Right lobe of liver (tissue), 6 donors: ENCODE measurements at regions not wholly inside any gene's neighbourhood (a gene's known extent, or its start where the extent isn't known, plus 50 kb on each side); places are given as distances from the start of the nearest gene placed in this dataset.
A peak's percentile ranks its signal among the peaks of the same experiment; 100 is the strongest.

Experiments used
- ATAC-seq, 4 donors: fragments of 200-7000 bp; cut with Tn5 transposase; one replicate each; pipeline ENCODE4 v1.9.1; 2020; ENCODE audit warnings: mild to moderate bottlenecking in 4 of 4, moderate library complexity in 4 of 4
- DNase-seq, 3 donors: peaks; one replicate each; pipeline ENCODE4 v3.0.0-alpha.2; 2020
- H3K27ac ChIP-seq, 3 donors: fragments of 200-600 bp; one replicate each; pipeline ENCODE4 v1.8.0; 2022
- H3K27me3 ChIP-seq, 2 donors: fragments of 200-600 bp; one replicate each; pipeline ENCODE4 v1.8.0; 2022
- H3K36me3 ChIP-seq, 4 donors: fragments of 200-600 bp; sonication (generic) in 1 of 4; one replicate each; pipeline versions ENCODE4 v1.5.1 to v1.8.0; 2017 to 2022; ENCODE audit warnings: control low read depth in 1 of 4
- H3K4me1 ChIP-seq, 4 donors: fragments of 200-600 bp; sonication (generic) in 1 of 4; one replicate each; pipeline versions ENCODE4 v1.5.1 to v1.8.0; 2017 to 2022; ENCODE audit warnings: control low read depth in 1 of 4
- H3K4me3 ChIP-seq, 3 donors: fragments of 200-600 bp; one replicate each; pipeline ENCODE4 v1.8.0; 2022
- H3K9me3 ChIP-seq, 4 donors: fragments of 200-600 bp; sonication (generic) in 1 of 4; one replicate each; pipeline versions ENCODE4 v1.5.1 to v1.8.0; 2017 to 2022; ENCODE audit warnings: control low read depth in 1 of 4
- POLR2A ChIP-seq: fragments of 450-650 bp; IDR thresholded peaks from one replicate; pipeline ENCODE4 v1.6.1; 2017; ENCODE audit warnings: antibody characterized with exemption, mild to moderate bottlenecking
- WGBS: methylation state at CpG from one replicate; pipeline ENCODE4 v1.1.6; 2018; ENCODE audit warnings: low coverage, low lambda C conversion rate; ENCODE audit not compliant: insufficient coverage; ENCODE audit errors: missing lambda C conversion rate; 5-methylcytosine and 5-hydroxymethylcytosine counted together
- intact Hi-C, 2 donors: fragments of 100-400 bp; cut with DNase I; formaldehyde crosslinking; loops; one replicate each; pipeline versions ENCODE4 v1.11.2 to v1.14.1; 2022
- TF ChIP-seq, protein P1 (sequence below), 4 donors: fragments of 200-600 bp in 3 of 4; fragments of 450-650 bp in 1 of 4; IDR thresholded peaks; one replicate each; pipeline versions ENCODE4 v1.5.1 to v1.8.0; 2016 to 2022; ENCODE audit warnings: antibody characterized with exemption in 4 of 4, mild to moderate bottlenecking in 2 of 4
- donor health status: DM: no; HTN: yes; CAD: no.
- donor health status: DM: no; HTN: no; CAD: no.
- donor health status: DM: no; HTN: no; CAD: no.
- donor health status: DM: no; HTN: yes; CAD: no.
- donor health status: DM: no; HTN: yes; CAD: no.

DNA sequence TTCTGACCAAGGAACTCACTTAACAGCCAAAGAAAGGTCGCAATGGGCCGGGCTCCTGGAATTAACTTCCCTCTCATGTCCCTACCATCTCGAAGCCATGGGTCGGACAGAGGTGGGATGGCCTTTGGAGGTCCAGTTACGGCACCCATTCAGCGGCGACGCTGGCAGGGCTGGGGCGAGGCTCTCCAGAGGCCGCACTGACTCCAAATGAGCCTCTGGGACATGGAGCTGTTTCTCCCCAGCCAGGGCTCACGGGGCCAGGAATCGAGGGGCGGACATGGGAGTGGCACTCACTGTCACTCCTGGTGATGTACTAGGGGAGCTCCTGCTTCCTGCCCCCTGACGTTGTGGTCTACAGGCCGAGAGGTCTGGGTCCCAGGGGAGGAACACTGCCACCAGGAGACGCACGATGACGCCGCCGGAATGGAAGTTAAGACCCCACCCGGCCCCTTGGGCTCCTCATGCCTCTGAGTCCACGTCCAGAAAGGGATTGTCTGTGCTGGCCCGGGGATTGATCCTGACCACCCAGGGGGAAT is 60.7 kb upstream of the METRNL start:
- TF ChIP-seq, protein P1, sequence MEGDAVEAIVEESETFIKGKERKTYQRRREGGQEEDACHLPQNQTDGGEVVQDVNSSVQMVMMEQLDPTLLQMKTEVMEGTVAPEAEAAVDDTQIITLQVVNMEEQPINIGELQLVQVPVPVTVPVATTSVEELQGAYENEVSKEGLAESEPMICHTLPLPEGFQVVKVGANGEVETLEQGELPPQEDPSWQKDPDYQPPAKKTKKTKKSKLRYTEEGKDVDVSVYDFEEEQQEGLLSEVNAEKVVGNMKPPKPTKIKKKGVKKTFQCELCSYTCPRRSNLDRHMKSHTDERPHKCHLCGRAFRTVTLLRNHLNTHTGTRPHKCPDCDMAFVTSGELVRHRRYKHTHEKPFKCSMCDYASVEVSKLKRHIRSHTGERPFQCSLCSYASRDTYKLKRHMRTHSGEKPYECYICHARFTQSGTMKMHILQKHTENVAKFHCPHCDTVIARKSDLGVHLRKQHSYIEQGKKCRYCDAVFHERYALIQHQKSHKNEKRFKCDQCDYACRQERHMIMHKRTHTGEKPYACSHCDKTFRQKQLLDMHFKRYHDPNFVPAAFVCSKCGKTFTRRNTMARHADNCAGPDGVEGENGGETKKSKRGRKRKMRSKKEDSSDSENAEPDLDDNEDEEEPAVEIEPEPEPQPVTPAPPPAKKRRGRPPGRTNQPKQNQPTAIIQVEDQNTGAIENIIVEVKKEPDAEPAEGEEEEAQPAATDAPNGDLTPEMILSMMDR (IDR thresholded peaks at IDR 0.05): no peak
- Histone ChIP-seq H3K27me3 (no peaks in the 10 kb centered on the region), H3K27ac (no peak overlapping the region), H3K4me3 (no peak overlapping the region), H3K36me3 (no peaks in the 10 kb centered on the region), H3K4me1 (no peaks in the 10 kb centered on the region), H3K9me3 (no peaks in the 10 kb centered on the region)
- WGBS: no CpG with 5 or more reads among the region's 23 CpGs
- intact Hi-C loops: no loop called here
- no peak for DNase-seq
- ATAC-seq: no peak

DNA sequence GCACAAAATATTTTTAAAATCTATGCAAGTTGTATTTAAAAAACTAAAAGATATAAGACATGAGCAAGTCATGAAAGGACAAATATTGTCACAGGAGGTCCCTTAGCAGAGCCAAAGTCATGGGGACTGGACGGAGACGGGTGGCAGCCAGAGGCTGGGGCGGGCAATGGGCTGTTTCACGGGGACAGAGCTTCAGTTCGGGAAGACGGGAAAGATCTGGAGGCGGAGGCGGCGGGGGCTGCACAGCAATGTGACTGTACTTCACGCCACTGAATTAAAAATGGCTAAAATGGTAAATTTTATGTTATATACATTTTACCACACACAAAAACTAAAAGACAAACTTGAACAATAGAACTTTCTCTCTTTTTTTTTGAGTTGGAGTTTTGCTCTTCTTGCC is 60.0 kb upstream of the METRNL start:
- Histone ChIP-seq H3K9me3 (no peaks in the 10 kb centered on the region), H3K27me3 (no peaks in the 10 kb centered on the region), H3K4me3 (no peak overlapping the region), H3K4me1 (no peaks in the 10 kb centered on the region), H3K27ac (no peak overlapping the region), H3K36me3 (no peaks in the 10 kb centered on the region)
- TF ChIP-seq POLR2A: no peak
- TF ChIP-seq, protein P1 (IDR thresholded peaks at IDR 0.05): no peak
- intact Hi-C loops: no loop called here
- ATAC-seq: no peak
- WGBS: 66% methylated on average over 9 of the region's 10 CpGs
- DNase-seq: no peak

DNA sequence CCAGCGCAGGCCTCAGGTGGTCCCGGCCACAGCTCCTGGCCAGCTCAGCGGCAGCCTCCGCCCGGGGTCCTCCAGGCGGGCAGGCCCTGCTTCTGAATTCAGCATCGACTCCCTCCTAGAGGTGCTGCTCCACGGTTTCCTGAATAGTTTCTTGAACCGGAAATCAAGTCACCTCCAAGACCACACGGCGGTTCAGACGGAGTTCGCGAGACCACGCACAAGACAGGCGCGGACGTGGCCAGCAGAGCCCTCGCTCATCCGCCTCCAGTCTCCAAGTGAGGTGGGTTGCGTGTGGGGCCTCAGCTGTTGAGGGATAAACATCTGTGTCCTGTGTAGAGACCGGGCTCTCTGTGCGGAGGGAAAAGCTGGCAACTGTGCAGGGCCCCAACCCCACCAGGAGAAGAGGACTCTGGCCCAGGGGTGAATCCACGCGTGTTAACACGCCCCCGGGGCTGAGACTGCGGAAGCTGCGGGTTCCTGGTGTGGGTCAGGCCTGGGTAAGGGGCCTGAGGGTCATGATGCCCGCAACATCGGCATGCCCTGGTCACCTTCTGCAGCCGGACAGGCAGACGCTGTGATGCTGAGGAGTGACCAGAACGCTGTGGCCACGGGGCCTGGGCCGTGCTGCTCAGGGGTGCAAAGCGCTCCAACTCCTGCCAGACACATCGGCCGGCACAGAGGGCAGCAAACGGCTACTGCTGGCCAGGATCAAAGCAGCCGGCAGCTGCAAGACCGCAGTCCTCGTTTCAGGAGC is 55.0 kb upstream of the METRNL start:
- ATAC-seq: peak in 1 of 4 donors; percentile 14
- intact Hi-C loops: no loop called here
- Histone ChIP-seq H3K4me1 (no peaks in the 10 kb centered on the region), H3K36me3 (no peaks in the 10 kb centered on the region), H3K27ac (no peak overlapping the region), H3K27me3 (no peaks in the 10 kb centered on the region), H3K9me3 (no peaks in the 10 kb centered on the region), H3K4me3 (no peak overlapping the region)
- 93% methylated on average over 15 of the region's 43 CpGs for WGBS
- TF ChIP-seq, protein P1 (IDR thresholded peaks at IDR 0.05): no peak
- TF ChIP-seq POLR2A: no peak
- DNase-seq: no peak

DNA sequence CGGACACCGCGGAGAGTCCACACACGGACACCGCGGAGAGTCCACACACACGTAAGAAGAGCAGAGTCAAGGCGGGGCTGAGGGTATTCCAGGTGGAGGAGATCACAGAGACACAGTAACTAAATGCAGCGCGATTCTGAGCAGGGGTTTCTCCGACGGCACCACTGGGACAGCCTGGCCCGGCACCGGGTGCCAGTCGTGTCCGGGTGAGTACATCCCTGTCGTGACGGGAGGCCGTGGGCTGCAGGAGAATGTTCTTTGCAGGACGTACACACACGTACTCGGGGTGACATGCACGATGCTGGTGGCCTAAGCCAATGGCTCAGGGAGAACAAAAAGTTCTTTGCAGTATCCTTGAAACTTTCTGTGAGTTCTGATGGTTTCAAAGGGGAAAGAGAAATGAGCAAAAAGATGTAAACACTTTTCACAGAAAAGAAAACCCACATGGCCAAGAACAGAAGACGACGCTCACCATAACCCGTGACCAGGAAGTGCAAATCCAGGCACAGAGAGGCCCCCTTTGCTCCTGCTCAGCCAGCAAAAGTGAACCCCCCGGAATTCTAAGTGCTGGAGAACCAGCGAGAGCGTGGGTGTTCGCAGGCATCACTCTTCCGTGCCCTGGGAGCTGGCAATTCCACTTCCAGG is 53.7 kb upstream of the METRNL start:
- Histone ChIP-seq H3K36me3 (no peaks in the 10 kb centered on the region), H3K4me1 (no peaks in the 10 kb centered on the region), H3K4me3 (no peak overlapping the region), H3K9me3 (no peaks in the 10 kb centered on the region), H3K27me3 (no peaks in the 10 kb centered on the region), H3K27ac (no peak overlapping the region)
- intact Hi-C loops: no loop called here
- 87% methylated on average over 10 of the region's 31 CpGs for WGBS
- no peak for DNase-seq
- ATAC-seq: no peak
- TF ChIP-seq, protein P1 (IDR thresholded peaks at IDR 0.05): no peak
- TF ChIP-seq POLR2A: no peak
